Chondrocyte (in vitro differentiated cells): ENCODE measurements at regions not wholly inside any gene's neighbourhood (a gene's known extent, or its start where the extent isn't known, plus 50 kb on each side); places are given as distances from the start of the nearest gene placed in this dataset.

ENCODE experiments used
- DNase-seq: peaks from one replicate; pipeline ENCODE4 v3.0.0; 2021; ENCODE audit warnings: mixed read lengths, low spot score
- H3K27ac Mint-ChIP-seq: one replicate; pipeline ENCODE4 v1.8.0; 2021; ENCODE audit warnings: mild to moderate bottlenecking, moderate library complexity, mixed read lengths; ENCODE audit not compliant: unreplicated experiment
- H3K27me3 Mint-ChIP-seq: 2 replicates; pipeline ENCODE4 v1.8.0; 2021; ENCODE audit warnings: low read depth, mixed read lengths
- H3K36me3 Mint-ChIP-seq: 2 replicates; pipeline ENCODE4 v1.8.0; 2021; ENCODE audit warnings: low read depth, mixed read lengths
- H3K4me1 Mint-ChIP-seq: 2 replicates; pipeline ENCODE4 v1.8.0; 2021; ENCODE audit warnings: low read depth, mild to moderate bottlenecking, mixed read lengths
- H3K4me3 Mint-ChIP-seq: one replicate; pipeline ENCODE4 v1.8.0; 2021; ENCODE audit warnings: mild to moderate bottlenecking, moderate library complexity, mixed read lengths; ENCODE audit not compliant: unreplicated experiment
- H3K9me3 Mint-ChIP-seq: 2 replicates; pipeline ENCODE4 v1.8.0; 2021; ENCODE audit warnings: low read depth, mixed read lengths
- CTCF ChIP-seq: fragments of 200-600 bp; sonication (generic); IDR thresholded peaks from 2 replicates; pipeline ENCODE4 v1.5.0; 2021; ENCODE audit warnings: antibody characterized with exemption, mild to moderate bottlenecking, moderate library complexity

- no peaks in the 10 kb centered on the region for H3K9me3 Mint-ChIP-seq
- no peak for TF ChIP-seq CTCF
- no peak overlapping the region for H3K4me3 Mint-ChIP-seq
- H3K36me3 Mint-ChIP-seq = no peaks in the 10 kb centered on the region
- H3K27me3 Mint-ChIP-seq = peaks cover 8% of the 10 kb centered on the region
- H3K4me1 Mint-ChIP-seq = no peaks in the 10 kb centered on the region
- DNase-seq = no peak
- no peak overlapping the region for H3K27ac Mint-ChIP-seq
Measured at GRCh38 chr22:49583886-49584505, 243.7 kb downstream of the BRD1 start.

- no peak for TF ChIP-seq CTCF
- Mint-ChIP-seq H3K4me3 (no peak overlapping the region), H3K4me1 (no peaks in the 10 kb centered on the region), H3K36me3 (no peaks in the 10 kb centered on the region), H3K27me3 (peaks cover 5% of the 10 kb centered on the region), H3K27ac (no peak overlapping the region), H3K9me3 (no peaks in the 10 kb centered on the region)
- DNase-seq = no peak
Measured at GRCh38 chr22:49583341-49583740, 244.3 kb downstream of the BRD1 start.

GRCh38 chr22:49582678-49583077 is 245.0 kb downstream of the BRD1 start:
- TF ChIP-seq CTCF = no peak
- Mint-ChIP-seq H3K9me3 (no peaks in the 10 kb centered on the region), H3K4me1 (no peaks in the 10 kb centered on the region), H3K27ac (no peak overlapping the region), H3K36me3 (no peaks in the 10 kb centered on the region), H3K4me3 (no peak overlapping the region), H3K27me3 (peaks cover 3% of the 10 kb centered on the region)
- DNase-seq = no peak

GRCh38 chr22:49582181-49582580 is 245.5 kb downstream of the BRD1 start:
- H3K4me1 Mint-ChIP-seq = no peaks in the 10 kb centered on the region
- H3K27ac Mint-ChIP-seq = no peak overlapping the region
- no peak for DNase-seq
- no peaks in the 10 kb centered on the region for H3K36me3 Mint-ChIP-seq
- H3K27me3 Mint-ChIP-seq = peaks cover 3% of the 10 kb centered on the region
- H3K4me3 Mint-ChIP-seq = no peak overlapping the region
- no peaks in the 10 kb centered on the region for H3K9me3 Mint-ChIP-seq
- no peak for TF ChIP-seq CTCF

GRCh38 chr22:49580024-49580423 is 247.6 kb downstream of the BRD1 start:
- Mint-ChIP-seq H3K36me3 (no peaks in the 10 kb centered on the region), H3K9me3 (no peaks in the 10 kb centered on the region), H3K4me3 (no peak overlapping the region), H3K4me1 (no peaks in the 10 kb centered on the region), H3K27me3 (peaks cover 1% of the 10 kb centered on the region), H3K27ac (no peak overlapping the region)
- TF ChIP-seq CTCF = no peak
- DNase-seq = no peak
